Upper lobe of left lung (tissue), 6 donors: ENCODE measurements at regions not wholly inside any gene's neighbourhood (a gene's known extent, or its start where the extent isn't known, plus 50 kb on each side); places are given as distances from the start of the nearest gene placed in this dataset.

Experiments
- ATAC-seq, 2 donors: fragments of 200-7000 bp; cut with Tn5 transposase; one replicate each; pipeline ENCODE4 v1.9.1; 2022; ENCODE audit warnings: mild to moderate bottlenecking in 2 of 2, moderate library complexity in 2 of 2; ENCODE audit not compliant: low FRiP score in 2 of 2
- DNase-seq, 2 donors: peaks; one replicate each; pipeline ENCODE4 v3.0.0-alpha.2; 2019 to 2020
- H3K27ac ChIP-seq, 4 donors: fragments of 200-600 bp; sonication (generic); one replicate each; pipeline ENCODE4 v1.5.1; 2016 to 2019
- H3K27me3 ChIP-seq, 4 donors: fragments of 200-600 bp; sonication (generic); one replicate each; pipeline ENCODE4 v1.5.1; 2017 to 2019
- H3K36me3 ChIP-seq, 4 donors: fragments of 200-600 bp; sonication (generic); one replicate each; pipeline ENCODE4 v1.5.1; 2016 to 2019
- H3K4me1 ChIP-seq, 4 donors: fragments of 200-600 bp; sonication (generic); one replicate each; pipeline ENCODE4 v1.5.1; 2018 to 2019
- H3K4me3 ChIP-seq, 4 donors: fragments of 200-600 bp; sonication (generic); one replicate each; pipeline ENCODE4 v1.5.1; 2017 to 2019; ENCODE audit warnings: mild to moderate bottlenecking in 2 of 4, moderate library complexity in 1 of 4
- H3K9me3 ChIP-seq, 4 donors: fragments of 200-600 bp; sonication (generic); one replicate each; pipeline ENCODE4 v1.5.1; 2018 to 2019
- CTCF ChIP-seq, 6 experiments: fragments of 450-650 bp in 4 of 6; fragments of 200-600 bp in 2 of 6; sonication (generic) in 2 of 6; IDR thresholded peaks; one replicate each; pipeline ENCODE4 v1.5.1; 2016 to 2019; ENCODE audit warnings: antibody characterized with exemption in 6 of 6
- EP300 ChIP-seq, 4 donors: sonication (generic); formaldehyde crosslinking; IDR thresholded peaks; one replicate each; pipeline ENCODE4 v1.5.1; 2017; ENCODE audit warnings: antibody characterized with exemption in 4 of 4, control low read depth in 2 of 4
- POLR2A ChIP-seq, 4 donors: fragments of 450-650 bp; IDR thresholded peaks; one replicate each; pipeline ENCODE4 v1.5.1; 2016 to 2017; ENCODE audit warnings: antibody characterized with exemption in 4 of 4, mild to moderate bottlenecking in 2 of 4
- POLR2AphosphoS5 ChIP-seq, 2 donors: sonication (generic); formaldehyde crosslinking; IDR thresholded peaks; one replicate each; pipeline ENCODE4 v1.5.1; 2017; ENCODE audit warnings: antibody characterized with exemption in 2 of 2
- WGBS, 2 donors: methylation state at CpG; one replicate each; pipeline ENCODE4 v1.1.5; 2017 to 2018; 5-methylcytosine and 5-hydroxymethylcytosine counted together
- donor health status: DM: no; HTN: no; CAD: no; lungs with moderate emphysema.
- donor health status: DM: no; HTN: yes; CAD: no; lungs with severe emphysema.

- no peaks in the 10 kb centered on the region for H3K36me3 ChIP-seq
Observed at GRCh38 chr15:36498916-36499315, 80.5 kb upstream of the CDIN1 start.

GRCh38 chr15:36499412-36500389 is 79.7 kb upstream of the CDIN1 start:
- Histone ChIP-seq H3K36me3 (no peaks in the 10 kb centered on the region), H3K27ac (no peak overlapping the region), H3K4me3 (no peak overlapping the region), H3K9me3 (no peaks in the 10 kb centered on the region), H3K27me3 (no peaks in the 10 kb centered on the region), H3K4me1 (no peaks in the 10 kb centered on the region)
- WGBS, 2 donors: 74 to 75% methylated on average over 6 of the region's 6 CpGs
- TF ChIP-seq CTCF (IDR thresholded peaks at IDR 0.05): no peak
- no peak for TF ChIP-seq EP300 (IDR thresholded peaks at IDR 0.05)
- no peak for TF ChIP-seq POLR2AphosphoS5 (IDR thresholded peaks at IDR 0.05)
- TF ChIP-seq POLR2A (IDR thresholded peaks at IDR 0.05): no peak
- DNase-seq: no peak
- no peak for ATAC-seq

More at GRCh38 chr15:36498916-36499315, 80.5 kb upstream of the CDIN1 start:
- H3K4me1 ChIP-seq: no peaks in the 10 kb centered on the region
- H3K9me3 ChIP-seq: no peaks in the 10 kb centered on the region
- no peak for TF ChIP-seq POLR2AphosphoS5 (IDR thresholded peaks at IDR 0.05)
- no peak for TF ChIP-seq POLR2A (IDR thresholded peaks at IDR 0.05)
- TF ChIP-seq EP300 (IDR thresholded peaks at IDR 0.05): no peak
- TF ChIP-seq CTCF (IDR thresholded peaks at IDR 0.05): no peak
- no peak for ATAC-seq
- no peaks in the 10 kb centered on the region for H3K27me3 ChIP-seq
- WGBS, 2 donors: 70 to 78% methylated on average over 2 of the region's 2 CpGs
- H3K27ac ChIP-seq: no peak overlapping the region
- no peak for DNase-seq
- no peak overlapping the region for H3K4me3 ChIP-seq

DNA sequence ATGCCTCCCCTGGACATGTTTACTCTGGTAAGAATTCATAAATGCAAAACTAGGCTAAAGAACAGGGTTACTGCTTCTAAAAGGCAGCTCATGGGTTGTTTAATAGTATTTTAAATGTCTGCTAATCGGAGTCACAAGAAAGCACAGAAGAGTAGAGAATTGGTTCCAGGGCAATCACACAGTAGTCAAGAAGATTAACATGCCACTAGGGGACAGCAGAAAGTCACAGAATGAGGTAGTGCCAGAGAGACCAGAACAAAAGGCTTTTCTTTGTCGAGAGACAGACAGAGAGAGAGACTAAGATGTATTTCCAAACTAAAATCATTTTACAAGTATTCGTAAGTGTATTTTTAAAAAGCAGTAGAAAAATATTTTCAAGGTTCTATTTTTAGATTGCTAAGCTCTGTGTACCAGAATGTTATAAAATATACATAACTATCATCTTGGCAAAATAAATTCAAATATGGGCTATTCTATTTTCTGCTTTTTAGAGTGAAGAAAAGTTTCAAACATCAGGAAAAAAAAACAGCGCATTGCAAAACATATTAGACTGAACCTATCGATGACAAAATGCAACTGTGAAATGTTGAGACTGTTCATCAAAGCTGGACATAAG is 78.3 kb upstream of the CDIN1 start:
- H3K4me1 ChIP-seq: no peaks in the 10 kb centered on the region
- no peak for TF ChIP-seq POLR2A (IDR thresholded peaks at IDR 0.05)
- TF ChIP-seq EP300 (IDR thresholded peaks at IDR 0.05): no peak
- TF ChIP-seq CTCF (IDR thresholded peaks at IDR 0.05): peak in 5 of 6 experiments; percentile 23 to 56 (median 51)
- no peak for TF ChIP-seq POLR2AphosphoS5 (IDR thresholded peaks at IDR 0.05)
- H3K9me3 ChIP-seq: no peaks in the 10 kb centered on the region
- DNase-seq (no peak), ATAC-seq (peak in 1 of 2 donors; percentile 58)
- no peak overlapping the region for H3K27ac ChIP-seq
- no peaks in the 10 kb centered on the region for H3K36me3 ChIP-seq
- no peak overlapping the region for H3K4me3 ChIP-seq
- H3K27me3 ChIP-seq: no peaks in the 10 kb centered on the region
- WGBS, 2 donors: 33% methylated on average over 5 of the region's 5 CpGs

GRCh38 chr15:36502509-36502908 is 76.9 kb upstream of the CDIN1 start:
- 75 to 100% methylated on average over 1 of the region's 1 CpG for whole genome bisulfite sequencing, 2 donors
- ATAC-seq (no peak), DNase-seq (no peak)
- no peak overlapping the region for H3K27ac ChIP-seq
- no peaks in the 10 kb centered on the region for H3K27me3 ChIP-seq
- no peaks in the 10 kb centered on the region for H3K4me1 ChIP-seq
- H3K9me3 ChIP-seq: no peaks in the 10 kb centered on the region
- no peaks in the 10 kb centered on the region for H3K36me3 ChIP-seq
- H3K4me3 ChIP-seq: no peak overlapping the region
- TF ChIP-seq EP300 (IDR thresholded peaks at IDR 0.05) (no peak), POLR2AphosphoS5 (IDR thresholded peaks at IDR 0.05) (no peak), POLR2A (IDR thresholded peaks at IDR 0.05) (no peak), CTCF (IDR thresholded peaks at IDR 0.05) (no peak)
